GM03348 (cell line): ENCODE measurements at regions not wholly inside any gene's neighbourhood (a gene's known extent, or its start where the extent isn't known, plus 50 kb on each side); places are given as distances from the start of the nearest gene placed in this dataset.
A peak's percentile ranks its signal among the peaks of the same experiment; 100 is the strongest.

Source experiments
- DNase-seq: peaks from one replicate; pipeline ENCODE4 v3.0.0; 2012; ENCODE audit warnings: low spot score

- DNase-seq: no peak
Observed at GRCh38 chr22:22744412-22745224, 100.2 kb downstream of the GGTLC2 start.

- peak; percentile 45 for DNase-seq
Observed at GRCh38 chr22:22745225-22746060, 101.0 kb downstream of the GGTLC2 start.

- no peak for DNase-seq
Observed at GRCh38 chr22:22746061-22746962, 101.9 kb downstream of the GGTLC2 start.

- DNase-seq: no peak
Observed at GRCh38 chr22:22746963-22747933, 102.8 kb downstream of the GGTLC2 start.

- peak; percentile 72 for DNase-seq
Observed at GRCh38 chr22:22748297-22748743, 103.9 kb downstream of the GGTLC2 start.

GRCh38 chr22:22748756-22749155, 104.3 kb downstream of the GGTLC2 start:
- DNase-seq: no peak

- no peak for DNase-seq
Observed at GRCh38 chr22:22749167-22749758, 104.8 kb downstream of the GGTLC2 start.

GRCh38 chr22:22750335-22751042, 106.1 kb downstream of the GGTLC2 start:
- DNase-seq: no peak

GRCh38 chr22:22751043-22751603, 106.7 kb downstream of the GGTLC2 start:
- DNase-seq: no peak

GRCh38 chr22:22752199-22752555, 107.8 kb downstream of the GGTLC2 start:
- no peak for DNase-seq

GRCh38 chr22:22752556-22753477, 108.4 kb downstream of the GGTLC2 start:
- DNase-seq: no peak

GRCh38 chr22:22753526-22754267, 109.3 kb downstream of the GGTLC2 start:
- peak; percentile 63 for DNase-seq

- no peak for DNase-seq
Observed at GRCh38 chr22:22754268-22754657, 109.8 kb downstream of the GGTLC2 start.

GRCh38 chr22:22754961-22755777, 110.8 kb downstream of the GGTLC2 start:
- DNase-seq: no peak

- DNase-seq: no peak
Observed at GRCh38 chr22:22755778-22756100, 111.3 kb downstream of the GGTLC2 start.

GRCh38 chr22:22756109-22756508, 111.7 kb downstream of the GGTLC2 start:
- DNase-seq: no peak
